ENCODE measurements at regions not wholly inside any gene's neighbourhood (a gene's known extent, or its start where the extent isn't known, plus 50 kb on each side); places are given as distances from the start of the nearest gene placed in this dataset.

DNA sequence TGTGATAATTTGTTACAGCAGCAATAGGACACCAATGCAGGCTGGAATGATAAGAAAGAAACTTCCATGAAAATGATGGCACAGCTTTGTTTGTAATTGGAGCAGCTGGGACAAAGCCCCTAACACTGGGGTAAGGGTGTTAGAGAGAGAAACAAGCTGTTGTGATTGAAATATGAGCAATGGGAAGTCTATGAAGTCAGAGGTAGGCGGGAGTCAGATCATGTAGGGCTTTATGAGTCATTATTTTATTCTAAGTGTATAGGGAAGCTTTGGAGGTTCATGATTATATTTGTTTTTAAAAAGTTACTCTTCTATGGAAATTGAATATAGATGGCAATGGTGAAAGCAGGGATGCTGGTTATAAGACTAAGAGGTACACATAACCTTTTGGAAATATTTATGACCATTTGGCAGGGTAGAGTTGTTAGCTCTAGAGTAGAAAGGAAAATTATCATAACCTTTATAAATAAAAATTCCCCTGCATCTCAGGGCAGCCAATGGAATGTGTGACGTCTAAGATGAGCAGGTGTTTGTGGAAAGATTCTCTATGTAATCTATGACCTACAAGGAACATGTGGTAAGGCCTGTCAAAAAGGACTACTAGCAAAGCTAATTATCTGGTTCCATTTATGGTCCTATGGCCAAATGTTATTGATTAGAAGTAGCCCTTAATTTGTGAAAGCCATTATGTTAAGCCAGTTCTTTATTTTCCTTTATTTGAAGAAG, 85.6 kb downstream of the KCNJ2 start:
- TF ChIP-seq EP300 (IDR thresholded peaks at IDR 0.05; ENCODE audit: borderline replicate concordance) (no peak), FOXM1 (IDR thresholded peaks at IDR 0.05; ENCODE audit: borderline replicate concordance, low read depth) (no peak)
